Bone marrow (tissue), 2 donors: ENCODE measurements at regions not wholly inside any gene's neighbourhood (a gene's known extent, or its start where the extent isn't known, plus 50 kb on each side); places are given as distances from the start of the nearest gene placed in this dataset.

Experiments used
- DNase-seq, 2 donors: peaks; one replicate each; lab custom pipeline; 2025; lab: John Stamatoyannopoulos, UW

DNA sequence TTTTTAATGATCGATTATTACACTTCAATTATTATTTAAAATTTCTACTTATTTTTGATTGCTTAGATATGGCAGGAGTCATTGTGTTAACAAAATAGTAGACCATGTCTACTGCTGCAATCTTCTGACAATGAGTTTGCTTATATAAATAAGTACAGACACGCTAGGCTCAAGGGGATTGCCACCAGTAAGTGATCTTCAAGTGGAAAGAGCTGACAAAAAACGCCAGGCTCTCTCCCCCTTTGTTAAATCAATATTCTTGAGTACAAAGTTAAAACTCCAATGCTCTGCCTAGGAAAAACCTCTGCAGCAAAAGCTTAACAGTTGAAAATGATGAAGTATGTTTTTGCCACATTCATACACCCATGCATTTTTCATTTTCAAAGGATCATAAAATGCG, 738.1 kb downstream of the HDGFL1 start:
- no peak for DNase-seq

DNA sequence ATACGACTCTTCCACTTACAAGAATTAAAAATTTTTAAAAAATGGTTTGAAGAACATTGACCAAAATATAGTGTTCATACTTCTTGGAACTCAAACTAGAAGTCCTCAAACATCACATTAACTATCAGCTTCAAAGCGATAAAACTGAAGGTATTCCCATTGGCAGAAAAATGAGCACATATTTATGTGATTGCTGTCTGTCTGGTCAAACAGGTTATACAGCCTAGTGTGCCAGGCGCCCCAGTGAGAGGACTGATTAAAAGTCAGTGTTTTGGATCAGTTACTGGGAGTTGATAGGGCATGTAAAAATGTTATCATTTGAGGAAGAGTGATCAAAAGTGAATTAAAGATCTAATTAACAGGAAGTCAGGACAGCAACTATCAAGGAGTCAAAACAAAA, 738.8 kb downstream of the HDGFL1 start:
- DNase-seq: no peak

DNA sequence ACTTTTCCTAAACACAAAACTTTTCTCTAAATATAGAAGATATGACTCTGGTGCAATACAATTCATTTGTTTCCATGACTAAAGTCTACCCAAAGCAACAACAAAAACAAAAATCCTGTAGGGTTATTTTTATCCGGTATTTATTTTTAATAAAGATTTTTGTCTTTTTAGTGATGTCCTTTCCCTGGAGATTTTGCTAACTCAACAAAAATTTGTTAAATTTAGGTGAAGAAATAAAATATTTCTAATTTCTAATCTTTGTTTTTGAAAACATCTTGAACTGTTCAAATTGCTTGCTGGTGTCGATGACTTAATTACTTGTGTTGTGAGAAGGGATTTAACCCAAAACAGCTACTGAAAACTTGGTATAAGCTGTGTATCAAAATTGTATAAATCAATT, 741.8 kb downstream of the HDGFL1 start:
- DNase-seq: no peak

DNA sequence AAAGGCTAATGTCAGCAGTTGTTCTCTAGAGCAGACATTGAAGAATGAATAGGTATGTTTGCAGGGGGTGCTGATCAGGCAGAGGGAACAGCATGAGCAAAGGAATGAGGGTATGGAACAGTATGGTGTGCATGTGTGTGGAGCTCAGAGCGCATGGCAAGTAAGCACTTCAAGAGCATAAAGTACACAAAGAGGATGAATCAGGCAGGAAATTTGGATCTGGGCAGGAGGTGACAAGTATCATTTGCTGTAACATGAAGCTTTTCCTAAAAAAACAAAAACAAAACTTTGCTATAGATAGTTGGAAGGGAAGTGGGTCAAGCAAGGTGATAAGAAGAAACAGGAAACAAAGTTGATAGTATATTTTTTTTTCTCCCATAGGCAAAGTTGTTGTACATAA, 746.8 kb downstream of the HDGFL1 start:
- DNase-seq: no peak

DNA sequence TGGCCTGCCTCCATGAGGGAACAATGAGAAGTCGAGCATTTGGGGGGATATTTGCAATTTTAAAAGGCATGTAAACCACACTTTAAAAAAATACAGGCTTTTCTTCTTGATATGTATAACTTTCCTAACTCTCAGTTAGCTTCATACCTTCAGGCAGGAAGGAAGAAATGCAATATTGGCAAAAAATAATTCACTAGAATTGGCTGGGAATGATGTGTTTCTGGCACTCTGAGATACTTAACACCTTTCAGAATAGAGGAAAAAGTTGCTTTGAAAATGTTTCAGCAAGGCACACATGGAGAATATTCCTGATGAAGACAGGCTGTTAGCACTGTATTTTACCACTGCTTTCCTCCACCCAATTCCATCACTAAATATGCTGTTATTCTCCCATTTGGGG, 747.6 kb downstream of the HDGFL1 start:
- DNase-seq: no peak

DNA sequence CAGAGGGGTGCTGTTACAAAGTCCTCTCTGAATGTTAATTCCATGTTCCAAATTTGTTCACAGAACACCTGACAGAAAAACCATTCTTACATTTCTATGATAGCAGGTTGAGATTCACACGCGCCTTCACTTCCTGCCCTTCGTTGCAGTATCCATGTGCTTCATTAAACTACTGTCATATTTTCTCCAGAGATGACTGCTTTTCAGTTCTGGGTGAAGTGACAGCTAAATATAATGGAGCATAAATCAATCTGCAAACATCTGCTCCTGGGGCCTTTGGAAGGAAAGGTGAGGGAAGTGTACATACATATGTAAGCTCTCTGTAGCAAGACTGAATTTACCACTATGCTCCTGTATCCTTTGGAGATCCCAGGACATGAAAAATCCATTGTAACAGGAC, 750.2 kb downstream of the HDGFL1 start:
- no peak for DNase-seq

DNA sequence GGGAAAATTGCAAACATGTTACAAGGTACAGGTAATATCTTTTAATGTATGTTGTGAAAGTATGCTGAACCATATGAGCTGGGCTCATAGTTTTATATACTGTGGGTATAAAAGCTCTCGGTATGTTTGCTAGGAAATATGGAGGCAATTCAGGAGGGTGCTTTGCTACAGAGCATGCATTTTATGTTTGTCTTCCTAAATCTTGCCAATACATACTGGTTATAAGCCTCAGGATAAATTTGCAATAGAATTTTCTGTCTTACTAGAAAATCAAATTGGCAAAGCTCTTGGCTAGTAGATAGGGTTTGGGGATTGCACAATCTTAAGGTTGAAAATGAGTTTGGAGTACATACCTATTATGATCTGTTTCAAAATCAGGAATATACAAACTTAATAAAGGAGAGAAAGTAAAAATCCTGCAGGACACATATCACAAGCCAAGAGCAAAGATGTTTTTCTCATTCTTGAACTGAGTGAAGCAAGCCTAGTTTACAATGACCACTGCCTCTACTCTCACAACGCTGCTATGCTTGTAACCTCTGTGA, 751.2 kb downstream of the HDGFL1 start:
- DNase-seq: no peak

DNA sequence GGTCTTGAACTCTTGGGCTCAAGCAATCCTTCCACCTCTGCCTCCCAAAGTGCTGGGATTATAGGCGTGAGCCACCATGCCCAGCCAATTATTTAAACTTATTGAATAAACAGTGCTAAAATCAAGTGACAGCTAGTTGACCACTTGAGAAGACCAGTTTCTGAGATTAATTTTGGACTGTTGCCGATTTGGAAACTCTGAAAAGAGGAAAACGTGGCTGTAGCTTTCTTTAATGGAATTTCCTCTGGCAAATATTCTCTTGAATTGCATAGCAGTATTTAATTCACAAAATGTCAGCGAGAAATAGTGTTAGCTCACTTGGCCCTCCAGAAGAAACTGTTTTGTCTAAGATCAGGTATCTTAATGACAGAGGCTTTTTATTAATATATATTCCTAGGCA, 754.5 kb downstream of the HDGFL1 start:
- no peak for DNase-seq

DNA sequence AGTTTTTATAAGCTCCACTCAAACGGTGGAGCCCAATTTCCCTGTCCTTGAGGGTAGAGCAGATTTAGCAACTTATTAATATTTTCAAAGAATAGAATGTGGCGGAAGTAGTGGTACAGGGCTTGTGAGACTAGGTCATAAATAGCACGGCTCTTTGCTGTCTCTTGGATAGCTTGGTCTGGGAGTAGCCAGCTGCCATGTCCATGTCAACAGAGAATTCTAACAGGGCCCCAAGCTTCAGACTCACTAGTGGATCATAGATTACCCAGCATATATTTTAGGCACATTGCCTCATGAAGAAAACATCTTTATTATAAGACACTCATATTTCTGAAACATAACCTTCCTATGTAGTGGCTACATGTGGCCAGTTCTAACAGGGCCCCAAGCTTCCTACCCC, 755.7 kb downstream of the HDGFL1 start:
- no peak for DNase-seq

DNA sequence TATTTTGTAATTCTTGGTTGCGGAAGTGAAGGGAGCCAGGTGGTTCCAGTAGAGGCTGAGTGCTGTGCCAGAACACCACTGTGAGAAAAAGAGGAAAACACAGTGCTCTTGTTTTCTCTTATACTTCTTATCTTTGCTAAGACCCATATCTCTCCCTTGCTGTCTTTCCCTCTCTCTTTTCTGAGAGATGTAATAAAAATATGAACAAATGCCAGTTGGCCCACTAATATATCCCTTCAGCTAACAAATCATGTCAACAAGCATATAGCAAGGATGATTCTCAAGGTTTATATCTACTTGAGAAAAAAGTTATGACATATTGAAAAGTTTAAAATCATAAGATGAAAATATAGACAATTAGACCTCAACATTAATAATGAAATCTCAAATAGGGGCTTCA, 758.3 kb downstream of the HDGFL1 start:
- DNase-seq: no peak

DNA sequence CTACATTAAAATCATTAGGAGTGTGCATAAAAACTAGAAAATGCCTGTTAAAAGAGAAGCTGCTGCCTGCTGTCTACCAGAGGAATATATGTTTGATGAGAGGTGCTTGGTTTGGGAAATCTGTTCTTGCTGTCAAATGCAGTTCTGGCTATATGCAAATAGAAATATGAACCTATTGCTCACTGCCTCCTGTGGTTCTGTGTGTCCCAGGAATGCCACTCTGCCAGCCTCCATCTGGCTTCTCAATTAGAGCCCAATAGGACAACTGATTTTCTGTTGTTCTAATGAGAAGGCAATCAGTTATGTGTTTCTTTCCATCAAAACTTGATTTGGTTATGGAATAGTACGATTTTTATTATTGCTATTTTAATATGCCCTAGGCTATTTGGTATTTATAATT, 759.7 kb downstream of the HDGFL1 start:
- DNase-seq: no peak

DNA sequence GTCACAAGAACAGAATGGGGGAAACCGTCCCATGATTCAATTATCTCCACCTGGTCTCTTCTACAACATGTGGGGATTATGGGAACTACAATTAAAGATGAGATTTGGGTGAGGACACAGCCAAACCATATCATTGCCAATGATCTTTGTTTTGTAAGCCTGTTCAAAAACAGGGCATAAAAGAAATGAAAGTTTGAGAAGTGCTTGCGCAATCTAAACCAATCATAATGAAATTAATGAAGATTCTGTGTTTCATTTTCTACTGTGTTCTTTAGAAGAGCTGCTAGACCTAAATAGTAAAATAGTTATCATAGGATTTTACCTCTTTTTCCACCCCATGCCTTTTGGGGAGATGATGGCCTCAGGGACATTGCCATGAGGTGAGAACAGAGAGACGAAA, 761.3 kb downstream of the HDGFL1 start:
- no peak for DNase-seq

DNA sequence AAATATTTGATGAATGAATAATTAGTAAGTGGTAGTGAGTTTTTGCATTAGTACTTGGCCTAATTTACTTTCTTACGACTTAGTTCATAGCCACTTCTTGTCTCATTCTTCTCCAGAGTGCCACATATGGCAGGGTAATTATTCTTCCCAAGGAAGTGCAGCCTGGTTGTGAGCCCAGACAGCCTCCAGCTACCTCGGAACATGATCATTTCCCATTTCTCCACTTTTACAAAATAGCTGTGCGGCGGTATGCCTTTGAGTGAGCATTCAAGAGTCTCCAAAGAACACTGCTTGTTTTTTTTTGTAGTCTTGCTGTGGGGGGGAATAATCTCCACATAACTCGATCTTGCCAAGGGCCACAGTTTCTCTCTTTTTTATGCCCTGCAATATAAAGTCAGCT, 765.0 kb downstream of the HDGFL1 start:
- DNase-seq: no peak

DNA sequence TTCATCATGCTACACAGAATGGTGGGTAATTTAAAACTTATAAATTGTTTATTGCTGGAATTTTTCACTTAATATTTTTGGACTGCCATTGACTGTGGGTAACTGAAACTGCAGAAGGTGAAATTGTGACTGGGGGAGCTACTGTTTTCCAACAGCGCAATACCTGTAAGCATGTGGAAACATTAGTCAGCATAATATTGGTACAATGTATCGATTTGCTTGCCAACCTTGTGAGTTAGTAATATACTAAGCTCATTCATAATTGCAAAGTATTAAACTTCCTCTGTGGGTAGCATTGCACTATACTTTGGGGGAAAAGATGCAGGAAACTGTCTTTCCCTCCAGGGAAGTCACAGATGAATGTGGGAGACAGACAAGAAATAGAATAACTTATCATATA, 766.5 kb downstream of the HDGFL1 start:
- no peak for DNase-seq

DNA sequence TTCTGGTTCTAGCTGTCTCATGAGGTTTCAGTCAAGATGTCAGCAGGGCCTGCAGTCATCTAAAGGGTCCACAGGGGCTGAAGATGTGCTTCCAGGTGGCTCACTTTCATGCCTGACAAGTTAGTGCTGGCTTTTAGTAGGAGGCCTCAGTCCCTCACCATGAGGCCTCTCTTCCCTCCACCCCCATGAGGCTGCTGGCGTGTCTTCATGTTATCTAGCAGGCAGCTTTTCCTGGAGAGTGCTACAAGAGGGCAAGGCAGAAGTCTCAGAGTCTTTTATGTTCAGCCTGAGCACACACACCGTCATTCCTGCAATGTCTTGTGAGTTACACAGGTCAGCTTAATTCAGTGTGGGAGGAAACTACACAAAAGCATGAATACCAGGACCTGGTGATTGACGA, 769.9 kb downstream of the HDGFL1 start:
- no peak for DNase-seq

DNA sequence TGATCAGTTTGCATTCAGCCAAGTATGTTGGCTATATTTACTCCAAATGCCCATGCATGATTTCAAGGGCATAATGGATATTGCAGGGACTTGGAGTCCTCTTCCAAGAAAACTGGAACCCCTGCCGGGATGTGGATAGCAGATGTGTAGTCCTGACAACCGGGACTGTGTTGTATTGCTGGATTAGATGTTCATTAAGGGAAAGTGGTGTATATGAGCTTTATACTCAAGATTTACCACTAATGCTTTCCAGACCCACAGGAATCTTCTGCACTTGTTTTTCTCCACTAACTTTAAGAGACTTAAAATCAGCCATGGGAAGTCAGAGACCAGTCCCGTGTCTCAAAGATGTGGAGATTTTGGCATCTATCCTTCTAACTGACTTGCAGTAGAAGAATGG, 770.9 kb downstream of the HDGFL1 start:
- no peak for DNase-seq

DNA sequence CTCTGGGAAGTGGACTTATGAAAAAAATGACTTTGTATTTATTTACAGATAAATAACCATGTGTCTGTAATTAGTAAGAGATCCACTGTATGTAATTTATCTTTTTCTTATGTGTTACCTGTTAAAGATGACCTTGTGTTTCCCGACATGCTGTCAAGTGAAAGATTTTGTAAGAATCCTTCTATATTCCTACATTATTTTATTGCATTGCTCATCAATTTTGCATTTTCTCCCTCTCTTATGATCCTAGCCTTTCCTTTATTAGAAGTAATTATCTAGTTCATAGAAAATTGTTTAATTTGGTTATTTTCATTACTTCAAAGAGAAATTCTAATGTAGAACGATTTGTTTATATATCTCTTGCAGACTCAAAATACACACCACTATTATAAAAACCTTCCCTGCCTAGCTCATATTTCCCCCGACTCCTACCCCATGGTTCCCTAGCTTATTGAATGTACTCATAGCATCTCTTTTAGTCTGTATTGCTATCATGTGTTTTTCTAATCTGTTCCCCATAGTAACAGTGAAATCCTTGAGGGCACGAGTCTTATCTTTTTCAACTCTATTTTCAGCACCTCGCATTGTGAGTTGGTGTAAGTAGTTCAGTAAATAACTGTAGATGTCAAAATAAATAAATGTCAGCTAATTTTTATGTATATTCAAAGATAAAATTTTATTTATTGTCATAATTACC, 774.4 kb downstream of the HDGFL1 start:
- DNase-seq: no peak

DNA sequence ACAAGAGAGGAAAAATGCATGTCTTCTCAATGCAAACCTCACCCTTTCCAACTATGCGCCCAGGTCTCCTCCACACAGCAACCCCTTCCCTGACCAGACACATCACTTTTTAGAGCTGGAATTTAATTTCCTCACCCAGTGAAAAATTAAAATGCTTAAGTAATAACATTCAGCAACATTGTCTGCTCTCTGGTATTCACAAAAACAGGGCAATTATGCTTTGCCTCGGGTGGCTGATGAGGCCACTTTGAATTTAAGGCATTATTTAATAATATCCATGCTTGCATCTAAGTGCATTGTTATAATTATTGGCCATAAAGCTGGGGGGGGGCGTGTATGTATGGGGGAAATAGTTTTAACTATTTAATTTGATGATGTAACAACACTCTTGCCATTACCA, 777.8 kb upstream of the NRSN1 start:
- DNase-seq: no peak

DNA sequence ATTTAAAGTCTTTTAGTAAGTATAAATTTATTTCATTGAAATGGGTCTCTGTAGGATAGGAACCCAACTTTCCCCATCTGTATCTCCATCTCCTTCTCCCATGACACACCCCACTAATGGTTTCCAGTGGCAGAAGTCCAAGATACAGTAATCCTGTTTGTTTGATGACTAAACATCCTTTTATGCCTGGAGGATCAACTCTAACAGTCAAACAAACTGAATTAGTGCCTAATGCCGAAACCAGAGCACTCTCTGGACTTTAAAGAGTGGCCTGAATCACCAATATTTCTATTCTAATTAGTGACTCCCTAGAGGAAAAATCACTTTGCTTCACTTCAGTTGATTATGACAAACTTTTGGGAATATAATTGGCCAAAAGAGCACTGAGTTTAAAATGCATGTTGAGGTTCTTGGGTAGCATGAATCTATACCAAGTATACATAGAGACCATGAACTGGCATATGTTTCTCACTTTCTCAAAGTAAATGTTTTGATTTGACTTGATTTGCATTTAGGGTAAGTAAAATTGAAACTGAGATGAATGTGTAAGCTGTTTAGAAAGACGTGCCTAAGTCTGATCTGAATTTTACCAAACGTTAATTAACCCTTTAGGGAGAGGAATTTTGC, 776.4 kb upstream of the NRSN1 start:
- DNase-seq: no peak

DNA sequence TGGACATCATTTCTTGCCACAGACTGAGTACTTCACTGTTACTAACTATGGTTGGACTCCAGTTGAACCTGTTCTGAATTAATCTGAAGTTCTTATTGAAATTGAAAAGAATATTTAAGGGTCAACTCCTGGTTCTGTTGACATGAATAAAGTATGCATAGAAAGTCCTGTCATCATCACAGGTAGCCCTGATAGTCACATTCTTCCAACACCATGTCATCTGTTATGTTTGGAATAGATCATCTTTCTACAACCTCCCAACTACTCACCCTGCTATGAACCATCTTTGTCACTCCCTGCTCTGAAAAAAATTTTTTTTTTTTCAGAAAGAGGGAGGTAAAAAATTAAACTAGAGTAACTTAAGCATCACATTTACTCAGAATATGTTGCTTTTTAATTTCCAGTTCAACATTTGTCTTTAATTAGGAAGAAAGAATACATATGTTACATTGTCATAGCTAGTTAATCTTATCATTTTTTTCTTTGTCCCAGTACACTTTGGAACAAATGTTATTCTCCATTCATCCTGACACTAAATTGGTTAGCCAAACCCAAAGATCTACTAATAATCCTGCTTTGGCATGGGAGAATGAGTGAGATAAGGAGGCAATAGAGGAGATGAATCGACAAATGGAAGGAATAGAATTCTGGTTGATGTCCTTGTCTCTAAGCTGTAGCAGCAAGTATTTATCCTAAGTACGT, 775.1 kb upstream of the NRSN1 start:
- no peak for DNase-seq

DNA sequence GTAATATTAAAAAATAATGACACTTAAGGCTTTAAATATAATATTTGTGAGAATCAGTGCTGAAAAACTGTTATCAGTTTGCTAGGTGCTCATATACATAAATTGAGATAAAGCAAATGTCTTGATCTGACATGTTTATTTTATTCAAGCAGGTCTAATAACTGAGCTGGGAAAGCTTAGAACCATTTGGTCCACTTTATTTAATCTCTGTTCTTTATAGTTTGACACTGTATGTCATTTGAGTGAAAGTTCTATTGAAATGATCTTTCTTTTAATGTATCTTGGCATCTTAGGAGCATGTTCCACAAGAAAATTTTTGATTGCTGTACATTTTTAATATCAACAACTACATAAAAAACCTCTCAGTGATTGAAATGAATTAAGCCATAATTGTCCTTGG, 772.0 kb upstream of the NRSN1 start:
- DNase-seq: no peak

DNA sequence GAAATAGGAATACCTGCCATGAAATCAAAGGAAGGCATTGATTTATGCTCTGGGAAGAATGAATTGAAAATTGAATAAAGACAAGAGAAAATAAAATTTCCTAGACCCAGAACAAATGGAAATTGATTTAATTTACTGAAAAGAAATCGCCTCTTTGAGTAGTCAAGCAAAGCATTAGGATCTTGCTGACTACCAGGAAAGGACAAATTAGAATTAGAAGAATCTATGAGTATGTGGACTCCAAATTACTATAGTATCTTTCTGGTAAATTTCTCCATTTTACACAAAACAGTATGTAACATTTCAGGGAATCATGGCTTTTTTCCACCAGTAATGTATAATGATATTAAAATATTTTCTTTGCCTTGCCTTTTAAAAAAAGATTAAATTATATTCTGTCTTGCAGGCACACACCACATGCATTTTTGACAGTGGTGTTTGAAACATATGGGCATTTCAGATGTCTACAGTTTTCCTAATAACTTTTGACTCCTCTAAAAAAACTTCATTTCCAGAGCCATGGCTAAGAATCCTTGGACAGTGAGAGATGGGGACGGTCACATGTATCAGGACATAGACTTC, 768.7 kb upstream of the NRSN1 start:
- no peak for DNase-seq

DNA sequence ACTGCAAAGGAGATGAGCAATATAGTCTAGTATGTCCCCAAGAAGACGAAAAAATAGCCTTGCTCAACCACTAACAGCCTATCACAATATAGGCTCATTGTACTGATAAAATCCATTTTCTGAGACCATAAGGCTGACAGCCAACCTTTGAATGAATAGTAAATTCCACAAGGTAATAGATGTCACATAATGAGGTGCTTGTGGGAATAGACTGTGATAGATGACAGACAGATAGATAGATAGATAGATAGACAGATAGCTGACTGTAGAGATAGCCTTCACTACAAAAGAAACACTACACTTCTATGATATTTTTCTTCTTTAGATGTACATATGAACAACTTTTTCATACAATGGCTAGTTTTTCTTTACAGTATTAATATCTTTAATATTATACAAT, 760.3 kb upstream of the NRSN1 start:
- no peak for DNase-seq
